ENCODE measurements at regions not wholly inside any gene's neighbourhood (a gene's known extent, or its start where the extent isn't known, plus 50 kb on each side); places are given as distances from the start of the nearest gene placed in this dataset.

DNA sequence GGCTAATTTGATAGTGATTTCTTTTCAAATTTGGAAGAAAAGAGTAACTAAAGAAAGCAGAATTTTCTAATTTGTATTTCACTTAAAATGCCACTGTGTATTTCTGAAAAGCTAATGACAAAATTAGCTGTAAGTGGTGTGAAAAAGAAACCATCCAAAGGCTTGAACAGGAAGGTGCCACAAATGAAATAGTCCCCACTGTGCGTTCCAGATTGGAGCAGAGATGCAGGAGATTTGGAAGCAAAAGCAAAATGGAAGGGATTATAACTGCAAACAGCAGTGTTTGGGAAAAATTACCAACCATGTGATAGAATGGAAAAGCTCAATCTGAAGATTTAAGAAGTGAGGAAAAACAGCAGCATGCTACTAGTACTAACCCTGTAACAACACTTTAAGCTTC lies 498.7 kb downstream of the SUCLG1 start:
- TF ChIP-seq CBX8 (IDR thresholded peaks at IDR 0.05) (no peak), RNF2 (IDR thresholded peaks at IDR 0.05; ENCODE audit: borderline replicate concordance, low read depth) (no peak), FOSB (CRISPR knock-in tag; IDR thresholded peaks at IDR 0.05) (no peak), NPAS2 (CRISPR knock-in tag; IDR thresholded peaks at IDR 0.05; ENCODE audit: borderline replicate concordance) (no peak), ZNF302 (CRISPR knock-in tag; IDR thresholded peaks at IDR 0.05) (no peak), NR3C1 (IDR thresholded peaks at IDR 0.05) (no peak), ZSCAN20 (CRISPR knock-in tag; IDR thresholded peaks at IDR 0.05) (no peak), RARB (CRISPR knock-in tag; IDR thresholded peaks at IDR 0.05) (no peak), RAD21 (conservative IDR thresholded peaks at IDR 0.05 in 1 of 2, IDR thresholded peaks at IDR 0.05 in 1 of 2) (no peak), EHMT2 (IDR thresholded peaks at IDR 0.05; ENCODE audit: low read depth) (no peak), FOXS1 (CRISPR knock-in tag; IDR thresholded peaks at IDR 0.05) (no peak), RFX5 (IDR thresholded peaks at IDR 0.05) (no peak), PHF8 (IDR thresholded peaks at IDR 0.05; ENCODE audit: borderline replicate concordance, low read depth) (no peak), ESRRA (IDR thresholded peaks at IDR 0.05; ENCODE audit: borderline replicate concordance, low read length) (no peak), TFCP2L1 (CRISPR knock-in tag; IDR thresholded peaks at IDR 0.05) (no peak)
- CTCF ChIA-PET = interaction anchor here (0.8 kb wide), 1 partner anchor 12 kb away, joined by 3 read pairs; no protein-coding TSS in a partner anchor

DNA sequence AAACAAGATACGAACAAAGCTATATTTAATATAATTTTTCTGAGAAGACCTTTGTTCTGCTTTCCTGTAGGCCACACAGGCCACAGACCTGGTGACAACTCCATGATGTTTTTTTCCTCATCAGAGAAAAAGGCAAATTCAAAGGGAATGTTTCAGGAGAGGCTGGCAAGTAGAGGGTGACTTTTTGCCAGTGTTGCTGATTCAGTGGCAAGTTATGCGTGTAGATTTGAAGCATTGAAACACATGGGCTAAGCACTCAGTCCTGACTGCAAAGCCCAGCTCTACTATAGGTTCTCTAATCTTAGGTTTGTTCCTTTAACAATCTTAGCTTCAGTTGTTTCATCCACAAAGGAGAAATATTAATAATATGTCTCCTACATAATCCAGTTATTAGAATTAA lies 499.8 kb downstream of the SUCLG1 start:
- TF ChIP-seq, protein P1, sequence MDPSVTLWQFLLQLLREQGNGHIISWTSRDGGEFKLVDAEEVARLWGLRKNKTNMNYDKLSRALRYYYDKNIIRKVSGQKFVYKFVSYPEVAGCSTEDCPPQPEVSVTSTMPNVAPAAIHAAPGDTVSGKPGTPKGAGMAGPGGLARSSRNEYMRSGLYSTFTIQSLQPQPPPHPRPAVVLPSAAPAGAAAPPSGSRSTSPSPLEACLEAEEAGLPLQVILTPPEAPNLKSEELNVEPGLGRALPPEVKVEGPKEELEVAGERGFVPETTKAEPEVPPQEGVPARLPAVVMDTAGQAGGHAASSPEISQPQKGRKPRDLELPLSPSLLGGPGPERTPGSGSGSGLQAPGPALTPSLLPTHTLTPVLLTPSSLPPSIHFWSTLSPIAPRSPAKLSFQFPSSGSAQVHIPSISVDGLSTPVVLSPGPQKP (IDR thresholded peaks at IDR 0.05; ENCODE audit: low read depth, low read length) = no peak
- TF ChIP-seq POLR2AphosphoS2 (conservative IDR thresholded peaks at IDR 0.05; ENCODE audit: low read length) = no peak
- TF ChIP-seq KDM1A (IDR thresholded peaks at IDR 0.05; ENCODE audit: low read depth) = no peak
- no peak for TF ChIP-seq JUNB (IDR thresholded peaks at IDR 0.05)
- ATAC-seq (no peak), DNase-seq (ENCODE audit: low read depth in 1 of 2, low spot score in 1 of 2) (no peak), FAIRE-seq (no peak)
- CTCF ChIA-PET = no interaction called here
- Histone ChIP-seq H3K4me1 (no peaks in the 10 kb centered on the region), H3K4me3 (no peak overlapping the region), H3K9me3 (no peaks in the 10 kb centered on the region), H3K27ac (no peak overlapping the region), H3K4me2 (no peak overlapping the region)
- 52% methylated on average over 2 of the region's 2 CpGs for WGBS (ENCODE audit: missing lambda C conversion rate)
- POLR2A ChIA-PET = no interaction called here

More for the DNA sequence above, 498.7 kb downstream of the SUCLG1 start:
- POLR2A ChIA-PET = no interaction called here
- no peak for FAIRE-seq
- Histone ChIP-seq H3K4me2 (no peak overlapping the region), H3K27ac (no peak overlapping the region), H3K4me3 (no peak overlapping the region), H3K4me1 (no peaks in the 10 kb centered on the region), H3K9me3 (no peaks in the 10 kb centered on the region)
- WGBS (ENCODE audit: missing lambda C conversion rate) = 8% methylated on average over 1 of the region's 1 CpG
- ATAC-seq = no peak
- DNase-seq (ENCODE audit: low read depth in 1 of 2, low spot score in 1 of 2) = no peak

DNA sequence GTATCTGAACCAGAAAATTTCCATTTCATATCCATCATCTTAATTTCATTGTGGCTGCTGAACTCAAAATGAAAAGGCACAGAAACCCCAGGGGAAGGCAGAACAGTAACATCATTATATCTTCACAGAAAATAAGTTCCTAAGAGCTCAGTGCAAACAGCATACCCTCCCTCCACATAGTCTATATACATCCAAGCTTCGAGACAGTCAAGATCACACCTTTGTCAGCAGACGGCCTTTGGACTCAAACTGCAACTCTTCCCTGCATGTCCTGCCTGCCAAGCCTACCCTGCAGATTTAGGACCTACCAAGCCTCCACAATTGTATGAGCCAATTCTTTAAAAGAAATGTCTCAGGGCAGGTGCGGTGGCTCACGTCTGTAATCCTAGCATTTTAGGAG lies 502.1 kb downstream of the SUCLG1 start:
- H3K4me3 ChIP-seq = no peak overlapping the region
- DNase-seq (ENCODE audit: low read depth in 1 of 2, low spot score in 1 of 2) (no peak), FAIRE-seq (no peak), ATAC-seq (no peak)
- 50% methylated on average over 4 of the region's 4 CpGs for WGBS (ENCODE audit: missing lambda C conversion rate)
- CTCF ChIA-PET = no interaction called here
- no peak overlapping the region for H3K4me2 ChIP-seq
- no peaks in the 10 kb centered on the region for H3K4me1 ChIP-seq
- POLR2A ChIA-PET = no interaction called here
- H3K9me3 ChIP-seq = no peaks in the 10 kb centered on the region
- TF ChIP-seq, protein P1 (IDR thresholded peaks at IDR 0.05; ENCODE audit: low read depth, low read length) = no peak
- TF ChIP-seq KDM1A (IDR thresholded peaks at IDR 0.05; ENCODE audit: low read depth) (no peak), RAD21 (conservative IDR thresholded peaks at IDR 0.05 in 1 of 2, IDR thresholded peaks at IDR 0.05 in 1 of 2) (no peak), KDM5A (IDR thresholded peaks at IDR 0.05) (no peak)
- H3K27ac ChIP-seq = no peak overlapping the region
